Upper lobe of left lung (tissue), 4 donors: ENCODE measurements at regions not wholly inside any gene's neighbourhood (a gene's known extent, or its start where the extent isn't known, plus 50 kb on each side); places are given as distances from the start of the nearest gene placed in this dataset.
"Not testable (repeated sequence)": the region's sequence is repeated elsewhere in the genome, so short reads cannot be mapped to it uniquely, and the experiment has no call there.

ENCODE experiments used
- POLR2A ChIP-seq, 4 donors: fragments of 450-650 bp; IDR thresholded peaks; one replicate each; pipeline ENCODE4 v1.5.1; 2016 to 2017; ENCODE audit warnings: antibody characterized with exemption in 4 of 4, mild to moderate bottlenecking in 2 of 4
- POLR2AphosphoS5 ChIP-seq, 2 donors: sonication (generic); formaldehyde crosslinking; IDR thresholded peaks; one replicate each; pipeline ENCODE4 v1.5.1; 2017; ENCODE audit warnings: antibody characterized with exemption in 2 of 2
- TF ChIP-seq, protein P1 (sequence below), 6 experiments: fragments of 450-650 bp in 4 of 6; fragments of 200-600 bp in 2 of 6; sonication (generic) in 2 of 6; IDR thresholded peaks; one replicate each; pipeline ENCODE4 v1.5.1; 2016 to 2019; ENCODE audit warnings: antibody characterized with exemption in 6 of 6

GRCh38 chr20:29408707-29409106, 1848.8 kb upstream of the DEFB115 start:
- TF ChIP-seq, protein P1, sequence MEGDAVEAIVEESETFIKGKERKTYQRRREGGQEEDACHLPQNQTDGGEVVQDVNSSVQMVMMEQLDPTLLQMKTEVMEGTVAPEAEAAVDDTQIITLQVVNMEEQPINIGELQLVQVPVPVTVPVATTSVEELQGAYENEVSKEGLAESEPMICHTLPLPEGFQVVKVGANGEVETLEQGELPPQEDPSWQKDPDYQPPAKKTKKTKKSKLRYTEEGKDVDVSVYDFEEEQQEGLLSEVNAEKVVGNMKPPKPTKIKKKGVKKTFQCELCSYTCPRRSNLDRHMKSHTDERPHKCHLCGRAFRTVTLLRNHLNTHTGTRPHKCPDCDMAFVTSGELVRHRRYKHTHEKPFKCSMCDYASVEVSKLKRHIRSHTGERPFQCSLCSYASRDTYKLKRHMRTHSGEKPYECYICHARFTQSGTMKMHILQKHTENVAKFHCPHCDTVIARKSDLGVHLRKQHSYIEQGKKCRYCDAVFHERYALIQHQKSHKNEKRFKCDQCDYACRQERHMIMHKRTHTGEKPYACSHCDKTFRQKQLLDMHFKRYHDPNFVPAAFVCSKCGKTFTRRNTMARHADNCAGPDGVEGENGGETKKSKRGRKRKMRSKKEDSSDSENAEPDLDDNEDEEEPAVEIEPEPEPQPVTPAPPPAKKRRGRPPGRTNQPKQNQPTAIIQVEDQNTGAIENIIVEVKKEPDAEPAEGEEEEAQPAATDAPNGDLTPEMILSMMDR (IDR thresholded peaks at IDR 0.05) = not testable (repeated sequence)
- TF ChIP-seq POLR2A, POLR2AphosphoS5 (IDR thresholded peaks at IDR 0.05): not testable (repeated sequence)
